Upper lobe of left lung (tissue), 4 donors: ENCODE measurements at regions not wholly inside any gene's neighbourhood (a gene's known extent, or its start where the extent isn't known, plus 50 kb on each side); places are given as distances from the start of the nearest gene placed in this dataset.

ENCODE experiments used
- POLR2AphosphoS5 ChIP-seq, 2 donors: sonication (generic); formaldehyde crosslinking; IDR thresholded peaks; one replicate each; pipeline ENCODE4 v1.5.1; 2017; ENCODE audit warnings: antibody characterized with exemption in 2 of 2
- TF ChIP-seq, protein P1 (sequence below), 6 experiments: fragments of 450-650 bp in 4 of 6; fragments of 200-600 bp in 2 of 6; sonication (generic) in 2 of 6; IDR thresholded peaks; one replicate each; pipeline ENCODE4 v1.5.1; 2016 to 2019; ENCODE audit warnings: antibody characterized with exemption in 6 of 6

DNA sequence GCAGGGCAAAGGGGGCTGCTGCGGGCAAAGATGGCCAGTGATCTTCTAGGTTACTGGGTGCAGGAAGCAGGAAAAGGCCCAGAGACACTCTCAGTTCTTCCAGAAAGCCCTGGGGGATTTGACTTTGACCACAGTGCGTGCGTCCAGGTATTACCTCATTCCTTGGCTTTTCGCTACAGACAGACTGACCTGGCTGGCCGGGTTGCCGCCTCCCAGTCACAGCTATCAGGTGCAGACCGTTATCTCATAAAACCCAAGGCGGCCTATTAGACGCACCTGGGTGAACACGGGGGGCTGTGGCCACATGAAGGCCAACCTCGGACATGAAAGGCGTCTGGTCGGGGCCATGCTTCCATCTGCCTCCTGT is 80.3 kb downstream of the FOXL3 start:
- no peak for TF ChIP-seq POLR2AphosphoS5 (IDR thresholded peaks at IDR 0.05)
- TF ChIP-seq, protein P1, sequence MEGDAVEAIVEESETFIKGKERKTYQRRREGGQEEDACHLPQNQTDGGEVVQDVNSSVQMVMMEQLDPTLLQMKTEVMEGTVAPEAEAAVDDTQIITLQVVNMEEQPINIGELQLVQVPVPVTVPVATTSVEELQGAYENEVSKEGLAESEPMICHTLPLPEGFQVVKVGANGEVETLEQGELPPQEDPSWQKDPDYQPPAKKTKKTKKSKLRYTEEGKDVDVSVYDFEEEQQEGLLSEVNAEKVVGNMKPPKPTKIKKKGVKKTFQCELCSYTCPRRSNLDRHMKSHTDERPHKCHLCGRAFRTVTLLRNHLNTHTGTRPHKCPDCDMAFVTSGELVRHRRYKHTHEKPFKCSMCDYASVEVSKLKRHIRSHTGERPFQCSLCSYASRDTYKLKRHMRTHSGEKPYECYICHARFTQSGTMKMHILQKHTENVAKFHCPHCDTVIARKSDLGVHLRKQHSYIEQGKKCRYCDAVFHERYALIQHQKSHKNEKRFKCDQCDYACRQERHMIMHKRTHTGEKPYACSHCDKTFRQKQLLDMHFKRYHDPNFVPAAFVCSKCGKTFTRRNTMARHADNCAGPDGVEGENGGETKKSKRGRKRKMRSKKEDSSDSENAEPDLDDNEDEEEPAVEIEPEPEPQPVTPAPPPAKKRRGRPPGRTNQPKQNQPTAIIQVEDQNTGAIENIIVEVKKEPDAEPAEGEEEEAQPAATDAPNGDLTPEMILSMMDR (IDR thresholded peaks at IDR 0.05) = no peak
